Mesothelial cell of epicardium (in vitro differentiated cells): ENCODE measurements at regions not wholly inside any gene's neighbourhood (a gene's known extent, or its start where the extent isn't known, plus 50 kb on each side); places are given as distances from the start of the nearest gene placed in this dataset.
A peak's percentile ranks its signal among the peaks of the same experiment; 100 is the strongest.

Experiments
- DNase-seq, 2 experiments: peaks; one replicate each; pipeline ENCODE4 v3.0.0; 2021; ENCODE audit warnings: low spot score in 2 of 2; ENCODE audit not compliant: unreplicated experiment in 2 of 2
- H3K27ac Mint-ChIP-seq: 2 replicates; pipeline ENCODE4 v1.8.0; 2021; ENCODE audit warnings: mixed read lengths
- H3K27me3 Mint-ChIP-seq: 2 replicates; pipeline ENCODE4 v1.8.0; 2021; ENCODE audit warnings: low read depth, mixed read lengths
- H3K36me3 Mint-ChIP-seq: 2 replicates; pipeline ENCODE4 v1.8.0; 2021; ENCODE audit warnings: mixed read lengths
- H3K4me1 Mint-ChIP-seq: 2 replicates; pipeline ENCODE4 v1.8.0; 2021; ENCODE audit warnings: mixed read lengths
- H3K4me3 Mint-ChIP-seq: 2 replicates; pipeline ENCODE4 v1.8.0; 2021; ENCODE audit warnings: mild to moderate bottlenecking, moderate library complexity, mixed read lengths
- H3K9me3 Mint-ChIP-seq: 2 replicates; pipeline ENCODE4 v1.8.0; 2021; ENCODE audit warnings: mixed read lengths
- TF ChIP-seq, protein P1 (sequence below): fragments of 200-600 bp; sonication (generic); IDR thresholded peaks from one replicate; pipeline ENCODE4 v1.5.0; 2021; ENCODE audit warnings: antibody characterized with exemption; ENCODE audit not compliant: unreplicated experiment

DNA sequence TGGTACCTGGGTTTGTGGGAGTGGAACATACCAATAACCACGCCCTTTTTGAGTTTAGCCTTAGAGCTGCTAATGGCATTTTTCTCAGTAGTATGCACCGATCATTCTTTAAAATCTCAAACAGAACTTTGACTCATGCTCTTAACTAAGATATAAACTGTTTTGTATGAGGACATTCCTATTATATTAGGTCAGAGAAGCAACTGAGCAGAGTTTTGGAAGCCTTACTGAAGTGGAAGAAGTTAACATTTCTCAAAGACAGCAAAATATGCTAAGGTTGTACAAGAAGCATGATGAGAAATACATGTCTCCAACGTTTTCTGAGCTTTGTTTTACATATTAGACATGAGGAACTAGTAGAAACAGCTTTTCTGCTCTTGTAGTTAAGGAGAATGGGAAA, 819.2 kb downstream of the FSCB start:
- TF ChIP-seq, protein P1, sequence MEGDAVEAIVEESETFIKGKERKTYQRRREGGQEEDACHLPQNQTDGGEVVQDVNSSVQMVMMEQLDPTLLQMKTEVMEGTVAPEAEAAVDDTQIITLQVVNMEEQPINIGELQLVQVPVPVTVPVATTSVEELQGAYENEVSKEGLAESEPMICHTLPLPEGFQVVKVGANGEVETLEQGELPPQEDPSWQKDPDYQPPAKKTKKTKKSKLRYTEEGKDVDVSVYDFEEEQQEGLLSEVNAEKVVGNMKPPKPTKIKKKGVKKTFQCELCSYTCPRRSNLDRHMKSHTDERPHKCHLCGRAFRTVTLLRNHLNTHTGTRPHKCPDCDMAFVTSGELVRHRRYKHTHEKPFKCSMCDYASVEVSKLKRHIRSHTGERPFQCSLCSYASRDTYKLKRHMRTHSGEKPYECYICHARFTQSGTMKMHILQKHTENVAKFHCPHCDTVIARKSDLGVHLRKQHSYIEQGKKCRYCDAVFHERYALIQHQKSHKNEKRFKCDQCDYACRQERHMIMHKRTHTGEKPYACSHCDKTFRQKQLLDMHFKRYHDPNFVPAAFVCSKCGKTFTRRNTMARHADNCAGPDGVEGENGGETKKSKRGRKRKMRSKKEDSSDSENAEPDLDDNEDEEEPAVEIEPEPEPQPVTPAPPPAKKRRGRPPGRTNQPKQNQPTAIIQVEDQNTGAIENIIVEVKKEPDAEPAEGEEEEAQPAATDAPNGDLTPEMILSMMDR, result no peak
- Mint-ChIP-seq H3K27ac (peak overlapping the region; percentile 89), H3K27me3 (no peaks in the 10 kb centered on the region), H3K4me1 (peaks cover 16% of the 10 kb centered on the region), H3K9me3 (no peaks in the 10 kb centered on the region), H3K36me3 (no peaks in the 10 kb centered on the region), H3K4me3 (no peak overlapping the region)
- no peak for DNase-seq

DNA sequence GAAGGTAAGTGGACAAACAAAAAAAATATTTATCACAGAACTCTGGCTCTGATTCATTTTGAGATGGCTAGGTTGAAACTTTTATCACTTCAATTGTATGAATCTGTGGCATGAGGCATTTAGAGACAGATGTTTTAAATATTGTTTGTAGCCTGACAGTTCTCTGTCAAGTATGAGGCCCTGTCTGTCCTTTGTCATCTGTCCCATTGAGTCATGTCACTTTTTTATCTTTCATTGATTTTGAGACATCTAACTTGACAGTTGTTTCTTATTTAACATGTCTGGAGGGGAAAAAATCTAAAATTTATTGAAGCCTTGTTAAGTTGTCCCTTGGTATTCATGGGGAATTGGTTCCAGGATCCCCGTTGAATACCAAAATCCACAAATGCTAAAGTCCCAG, 829.5 kb downstream of the FSCB start:
- H3K4me1 Mint-ChIP-seq, result no peaks in the 10 kb centered on the region
- TF ChIP-seq, protein P1, result no peak
- H3K36me3 Mint-ChIP-seq, result no peaks in the 10 kb centered on the region
- DNase-seq, result no peak
- no peak overlapping the region for H3K4me3 Mint-ChIP-seq
- H3K27ac Mint-ChIP-seq, result no peak overlapping the region
- H3K9me3 Mint-ChIP-seq, result peaks cover 10% of the 10 kb centered on the region
- H3K27me3 Mint-ChIP-seq, result no peaks in the 10 kb centered on the region

DNA sequence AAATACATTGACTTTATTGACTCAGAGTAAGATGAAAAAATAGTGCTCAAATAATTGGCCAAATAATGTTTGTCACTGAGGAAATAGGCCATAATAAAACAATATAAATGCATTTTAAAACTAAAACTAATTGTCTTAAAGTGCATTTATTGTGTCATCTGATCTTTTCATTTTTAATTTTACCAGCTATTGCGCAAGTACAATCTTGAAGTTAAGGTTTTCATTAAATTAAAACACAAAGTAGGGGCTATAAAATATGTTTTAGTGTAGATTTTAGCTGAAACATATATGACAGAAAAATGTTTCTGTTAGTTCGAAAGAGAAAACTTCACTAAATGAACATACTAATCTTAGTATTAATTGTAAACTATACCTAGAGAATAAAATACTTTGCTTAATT, 832.8 kb downstream of the FSCB start:
- H3K27ac Mint-ChIP-seq, result no peak overlapping the region
- H3K4me3 Mint-ChIP-seq, result no peak overlapping the region
- H3K27me3 Mint-ChIP-seq, result no peaks in the 10 kb centered on the region
- H3K36me3 Mint-ChIP-seq, result no peaks in the 10 kb centered on the region
- TF ChIP-seq, protein P1, result no peak
- peaks cover 26% of the 10 kb centered on the region for H3K9me3 Mint-ChIP-seq
- no peak for DNase-seq
- no peaks in the 10 kb centered on the region for H3K4me1 Mint-ChIP-seq

DNA sequence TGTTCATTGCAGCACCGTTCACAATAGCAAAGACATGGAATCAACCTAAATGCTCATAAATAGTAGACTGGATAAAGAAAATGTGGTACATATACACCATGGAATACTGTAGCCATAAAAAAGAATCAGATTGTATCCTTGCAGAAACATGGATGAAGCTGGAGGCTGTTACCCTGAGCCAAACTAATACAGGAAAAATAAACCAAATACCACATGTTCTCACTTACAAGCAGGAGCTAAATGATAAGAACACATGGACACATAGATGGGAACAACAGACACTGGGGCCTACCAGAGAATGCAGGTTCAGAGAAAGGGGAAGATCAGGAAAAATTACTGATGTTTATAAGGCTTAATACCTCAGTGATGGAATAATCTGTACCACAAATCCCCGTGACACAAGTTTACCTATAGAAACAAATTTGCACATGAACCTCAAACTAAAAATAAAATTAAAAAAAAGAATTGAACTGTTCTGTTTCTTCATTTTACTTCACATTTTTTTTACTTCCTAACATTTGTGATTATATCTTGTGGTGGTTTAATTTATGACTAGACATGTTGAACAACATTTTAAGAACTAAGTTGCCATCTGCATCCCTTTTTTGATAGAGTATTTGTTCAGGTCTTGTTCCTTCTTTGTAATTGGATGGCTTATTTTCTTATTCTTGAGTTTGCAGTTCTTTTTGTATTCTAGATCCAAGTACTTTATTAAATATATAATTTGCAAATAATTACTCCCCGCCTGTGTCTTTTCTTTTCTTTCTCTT, 835.2 kb downstream of the FSCB start:
- Mint-ChIP-seq H3K27me3 (no peaks in the 10 kb centered on the region), H3K4me1 (no peaks in the 10 kb centered on the region), H3K9me3 (peaks cover 40% of the 10 kb centered on the region), H3K36me3 (no peaks in the 10 kb centered on the region), H3K4me3 (no peak overlapping the region), H3K27ac (no peak overlapping the region)
- no peak for DNase-seq
- TF ChIP-seq, protein P1, result no peak

DNA sequence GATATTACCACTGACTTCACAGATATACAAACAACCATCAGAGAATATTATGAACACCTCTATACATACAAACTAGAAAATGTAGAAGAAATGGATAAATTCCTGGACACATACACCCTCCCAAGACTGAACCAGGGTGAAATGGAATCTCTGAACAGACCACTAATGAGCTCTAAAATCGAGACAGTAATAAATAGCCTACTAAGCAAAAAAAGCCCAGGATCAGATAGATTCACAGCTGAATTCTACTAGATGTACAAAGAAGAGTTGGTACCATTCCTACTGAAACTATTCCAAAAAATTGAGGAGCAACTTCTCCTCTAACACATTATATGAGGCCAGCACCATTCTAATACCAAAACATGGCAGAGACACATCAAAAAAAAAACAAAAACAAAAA, 837.7 kb downstream of the FSCB start:
- Mint-ChIP-seq H3K9me3 (peaks cover 35% of the 10 kb centered on the region), H3K4me3 (no peak overlapping the region), H3K4me1 (no peaks in the 10 kb centered on the region), H3K27ac (no peak overlapping the region), H3K36me3 (no peaks in the 10 kb centered on the region), H3K27me3 (no peaks in the 10 kb centered on the region)
- DNase-seq, result no peak
- TF ChIP-seq, protein P1, result no peak
